CD8-positive, alpha-beta memory T cell (primary cell): ENCODE measurements at regions not wholly inside any gene's neighbourhood (a gene's known extent, or its start where the extent isn't known, plus 50 kb on each side); places are given as distances from the start of the nearest gene placed in this dataset.
"Not testable (repeated sequence)": the region's sequence is repeated elsewhere in the genome, so short reads cannot be mapped to it uniquely, and the experiment has no call there.

ENCODE experiments used
- CTCF ChIA-PET: fragments of 350-600 bp; sonication (Branson Sonifier 250); formaldehyde crosslinking; loops from one replicate; lab custom pipeline; 2021; ENCODE audit warnings: antibody characterized with exemption; lab: Charles Lee
- POLR2A ChIA-PET: fragments of 350-600 bp; sonication (Branson Sonifier 250); formaldehyde crosslinking; loops from one replicate; lab custom pipeline; 2021; ENCODE audit warnings: antibody characterized with exemption; lab: Charles Lee
- DNase-seq, 5 donors: peaks; one replicate each; pipeline versions ENCODE4 v3.0.0 to v3.0.0-alpha.2; 2020 to 2022; ENCODE audit warnings: mixed read lengths in 1 of 5
- H3K27ac ChIP-seq: one replicate; pipeline ENCODE4 v1.7.0; 2013; ENCODE audit warnings: low read depth, mild to moderate bottlenecking, low read length, moderate library complexity
- H3K27me3 ChIP-seq: 2 replicates; pipeline ENCODE4 v1.7.0; 2013; ENCODE audit warnings: low read length, mild to moderate bottlenecking; ENCODE audit not compliant: insufficient read depth, poor library complexity, severe bottlenecking
- H3K36me3 ChIP-seq: 2 replicates; pipeline ENCODE4 v1.7.0; 2013; ENCODE audit warnings: mild to moderate bottlenecking, low read length, moderate library complexity; ENCODE audit not compliant: insufficient read depth
- H3K4me1 ChIP-seq: 2 replicates; pipeline ENCODE4 v1.7.0; 2013; ENCODE audit warnings: mild to moderate bottlenecking, low read length, moderate library complexity; ENCODE audit not compliant: insufficient read depth
- H3K4me3 ChIP-seq: 2 replicates; pipeline ENCODE4 v1.7.0; 2013; ENCODE audit warnings: mild to moderate bottlenecking, low read length
- H3K9me3 ChIP-seq: 2 replicates; pipeline ENCODE4 v1.7.0; 2013; ENCODE audit warnings: mild to moderate bottlenecking, low read length
- H3K27ac Mint-ChIP-seq, 8 donors: one replicate each; pipeline ENCODE4 v1.8.0; 2020 to 2021; ENCODE audit warnings: mixed read lengths in 8 of 8, mild to moderate bottlenecking in 6 of 8, inconsistent platforms in 3 of 8, moderate library complexity in 3 of 8
- H3K27me3 Mint-ChIP-seq, 2 donors: one replicate each; pipeline ENCODE4 v1.8.0; 2020 to 2021; ENCODE audit warnings: mixed read lengths in 2 of 2, mild to moderate bottlenecking in 1 of 2, moderate library complexity in 1 of 2
- H3K36me3 Mint-ChIP-seq, 3 donors: one replicate each; pipeline ENCODE4 v1.8.0; 2020 to 2021; ENCODE audit warnings: mixed read lengths in 3 of 3, inconsistent platforms in 1 of 3, mild to moderate bottlenecking in 1 of 3
- H3K4me1 Mint-ChIP-seq, 3 donors: one replicate each; pipeline ENCODE4 v1.8.0; 2020 to 2021; ENCODE audit warnings: mixed read lengths in 3 of 3, inconsistent platforms in 1 of 3, mild to moderate bottlenecking in 1 of 3
- H3K4me3 Mint-ChIP-seq, 7 donors: one replicate each; pipeline ENCODE4 v1.8.0; 2020 to 2021; ENCODE audit warnings: mixed read lengths in 7 of 7, mild to moderate bottlenecking in 6 of 7, moderate library complexity in 4 of 7, inconsistent platforms in 2 of 7
- H3K9me3 Mint-ChIP-seq, 5 donors: one replicate each; pipeline ENCODE4 v1.8.0; 2020 to 2022; ENCODE audit warnings: mixed read lengths in 5 of 5, mild to moderate bottlenecking in 3 of 5, moderate library complexity in 2 of 5, inconsistent platforms in 1 of 5

DNA sequence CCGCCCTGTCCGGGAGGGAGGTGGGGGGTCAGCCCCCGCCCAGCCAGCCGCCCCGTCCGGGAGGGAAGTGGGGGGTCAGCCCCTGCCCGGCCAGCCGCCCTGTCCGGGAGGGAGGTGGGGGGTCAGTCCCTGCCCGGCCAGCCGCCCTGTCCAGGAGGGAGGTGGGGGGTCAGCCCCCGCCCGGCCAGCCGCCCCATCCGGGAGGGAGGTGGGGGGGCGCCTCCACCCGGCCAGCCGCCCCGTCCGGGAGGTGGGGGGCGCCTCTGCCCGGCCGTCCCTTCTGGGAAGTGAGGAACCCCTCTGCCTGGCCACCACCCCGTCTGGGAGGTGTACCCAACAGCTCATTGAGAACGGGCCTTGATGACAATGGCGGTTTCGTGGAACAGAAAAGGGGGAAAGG lies 823.4 kb upstream of the GBE1 start:
- H3K4me1 Mint-ChIP-seq, H3K27ac ChIP-seq, POLR2A ChIA-PET, DNase-seq, H3K27me3 Mint-ChIP-seq, H3K4me3 Mint-ChIP-seq, CTCF ChIA-PET, H3K4me1 ChIP-seq, H3K36me3 Mint-ChIP-seq, H3K4me3 ChIP-seq, H3K27ac Mint-ChIP-seq, H3K36me3 ChIP-seq, H3K27me3 ChIP-seq, H3K9me3 ChIP-seq: not testable (repeated sequence)
- H3K9me3 Mint-ChIP-seq = peaks cover 2 to 17% (median 4%) of the 10 kb centered on the region in 5 donors

GRCh38 chr3:82584415-82584814 lies 823.0 kb upstream of the GBE1 start:
- H3K4me3 ChIP-seq, H3K27me3 ChIP-seq, H3K27ac ChIP-seq, H3K27ac Mint-ChIP-seq, H3K4me1 ChIP-seq, H3K36me3 ChIP-seq, POLR2A ChIA-PET, H3K36me3 Mint-ChIP-seq, H3K27me3 Mint-ChIP-seq, H3K4me3 Mint-ChIP-seq, H3K9me3 ChIP-seq, CTCF ChIA-PET, H3K4me1 Mint-ChIP-seq, DNase-seq: not testable (repeated sequence)
- H3K9me3 Mint-ChIP-seq = peaks cover 2 to 13% (median 4%) of the 10 kb centered on the region in 5 donors

- Mint-ChIP-seq H3K27ac (no peak overlapping the region), H3K4me3 (no peak overlapping the region), H3K27me3 (no peaks in the 10 kb centered on the region), H3K36me3 (no peaks in the 10 kb centered on the region), H3K9me3 (peaks cover 0 to 6% (median 4%) of the 10 kb centered on the region in 5 donors), H3K4me1 (no peaks in the 10 kb centered on the region)
- ChIA-PET CTCF (no interaction called here), POLR2A (no interaction called here)
- H3K27me3 ChIP-seq = no peaks in the 10 kb centered on the region
- no peak for DNase-seq
- H3K4me3 ChIP-seq = no peak overlapping the region
- H3K9me3 ChIP-seq = no peaks in the 10 kb centered on the region
- H3K27ac ChIP-seq = no peak overlapping the region
- H3K4me1 ChIP-seq = no peaks in the 10 kb centered on the region
- no peaks in the 10 kb centered on the region for H3K36me3 ChIP-seq
These were observed 819.9 kb upstream of the GBE1 start for GRCh38 chr3:82581350-82581749.

DNA sequence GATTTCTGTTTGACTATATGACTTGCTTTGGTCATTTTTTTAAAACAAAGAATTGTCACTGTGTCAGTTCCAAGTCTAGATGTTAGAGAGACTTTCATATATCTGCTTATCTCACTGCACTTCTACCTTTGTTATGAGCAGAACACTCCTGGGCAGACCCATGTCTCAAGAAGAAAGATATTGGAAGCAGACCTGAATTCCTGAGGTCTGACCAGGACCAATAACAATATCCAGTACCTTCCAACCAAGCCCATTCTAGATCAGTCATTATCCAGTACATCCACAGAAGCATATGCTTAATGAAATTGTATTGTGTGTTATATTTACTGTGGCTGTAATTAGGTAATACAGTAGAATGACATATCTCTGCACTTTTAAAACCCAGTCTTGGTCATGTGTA lies 811.3 kb upstream of the GBE1 start:
- H3K9me3 ChIP-seq = no peaks in the 10 kb centered on the region
- no peaks in the 10 kb centered on the region for H3K4me1 ChIP-seq
- H3K4me1 Mint-ChIP-seq = no peaks in the 10 kb centered on the region
- no peak overlapping the region for H3K27ac Mint-ChIP-seq
- H3K9me3 Mint-ChIP-seq = peaks cover 0 to 9% (median 5%) of the 10 kb centered on the region in 5 donors
- H3K27me3 Mint-ChIP-seq = no peaks in the 10 kb centered on the region
- DNase-seq = no peak
- H3K4me3 Mint-ChIP-seq = no peak overlapping the region
- H3K27me3 ChIP-seq = no peaks in the 10 kb centered on the region
- H3K36me3 ChIP-seq = no peaks in the 10 kb centered on the region
- CTCF ChIA-PET = no interaction called here
- H3K4me3 ChIP-seq = no peak overlapping the region
- POLR2A ChIA-PET = no interaction called here
- no peaks in the 10 kb centered on the region for H3K36me3 Mint-ChIP-seq
- H3K27ac ChIP-seq = no peak overlapping the region

GRCh38 chr3:82568776-82569338 lies 807.4 kb upstream of the GBE1 start:
- H3K9me3 ChIP-seq = no peaks in the 10 kb centered on the region
- no peak overlapping the region for H3K4me3 ChIP-seq
- CTCF ChIA-PET = no interaction called here
- no peaks in the 10 kb centered on the region for H3K4me1 ChIP-seq
- no peaks in the 10 kb centered on the region for H3K36me3 ChIP-seq
- no peak overlapping the region for H3K27ac Mint-ChIP-seq
- H3K27me3 ChIP-seq = no peaks in the 10 kb centered on the region
- H3K9me3 Mint-ChIP-seq = peaks cover 0 to 16% (median 6%) of the 10 kb centered on the region in 5 donors
- no peaks in the 10 kb centered on the region for H3K4me1 Mint-ChIP-seq
- POLR2A ChIA-PET = no interaction called here
- no peak overlapping the region for H3K27ac ChIP-seq
- H3K4me3 Mint-ChIP-seq = no peak overlapping the region
- no peak for DNase-seq
- no peaks in the 10 kb centered on the region for H3K27me3 Mint-ChIP-seq
- H3K36me3 Mint-ChIP-seq = no peaks in the 10 kb centered on the region

- H3K4me1 Mint-ChIP-seq = no peaks in the 10 kb centered on the region
- H3K4me1 ChIP-seq = no peaks in the 10 kb centered on the region
- no peak for DNase-seq
- no peak overlapping the region for H3K4me3 Mint-ChIP-seq
- peaks cover 5 to 25% (median 6%) of the 10 kb centered on the region in 5 donors for H3K9me3 Mint-ChIP-seq
- H3K36me3 ChIP-seq = no peaks in the 10 kb centered on the region
- no peak overlapping the region for H3K27ac ChIP-seq
- ChIA-PET POLR2A (no interaction called here), CTCF (no interaction called here)
- H3K27me3 Mint-ChIP-seq = no peaks in the 10 kb centered on the region
- H3K4me3 ChIP-seq = no peak overlapping the region
- no peak overlapping the region for H3K27ac Mint-ChIP-seq
- H3K36me3 Mint-ChIP-seq = no peaks in the 10 kb centered on the region
- H3K9me3 ChIP-seq = no peaks in the 10 kb centered on the region
- no peaks in the 10 kb centered on the region for H3K27me3 ChIP-seq
These were observed 805.7 kb upstream of the GBE1 start for GRCh38 chr3:82567029-82567600.

- H3K27ac ChIP-seq = no peak overlapping the region
- no peak overlapping the region for H3K27ac Mint-ChIP-seq
- ChIA-PET CTCF (no interaction called here), POLR2A (no interaction called here)
- H3K36me3 ChIP-seq = no peaks in the 10 kb centered on the region
- DNase-seq = no peak
- no peaks in the 10 kb centered on the region for H3K4me1 ChIP-seq
- H3K9me3 ChIP-seq = no peaks in the 10 kb centered on the region
- H3K27me3 ChIP-seq = no peaks in the 10 kb centered on the region
- H3K36me3 Mint-ChIP-seq = no peaks in the 10 kb centered on the region
- no peak overlapping the region for H3K4me3 ChIP-seq
- H3K4me1 Mint-ChIP-seq = no peaks in the 10 kb centered on the region
- peaks cover 2 to 25% (median 3%) of the 10 kb centered on the region in 5 donors for H3K9me3 Mint-ChIP-seq
- no peak overlapping the region for H3K4me3 Mint-ChIP-seq
- no peaks in the 10 kb centered on the region for H3K27me3 Mint-ChIP-seq
These were observed 801.5 kb upstream of the GBE1 start for GRCh38 chr3:82562896-82563295.

DNA sequence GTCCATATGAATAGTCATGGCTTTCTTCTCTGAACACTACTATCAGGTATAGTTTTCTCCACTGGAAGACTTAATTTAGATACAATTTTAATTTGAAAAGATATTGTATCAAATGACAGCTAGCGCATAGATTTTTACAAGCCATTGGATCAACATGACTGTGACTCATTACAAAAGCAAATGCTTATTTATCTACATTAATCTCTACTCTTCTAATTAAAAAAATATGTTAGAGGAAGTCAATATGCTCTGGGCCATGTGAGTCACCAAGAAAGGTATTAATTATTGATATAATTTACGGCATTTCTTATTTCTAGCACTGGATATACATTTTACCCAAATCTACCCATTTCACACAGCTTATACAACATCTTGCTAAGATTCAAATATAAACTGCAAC lies 800.3 kb upstream of the GBE1 start:
- ChIA-PET POLR2A (no interaction called here), CTCF (no interaction called here)
- no peaks in the 10 kb centered on the region for H3K36me3 Mint-ChIP-seq
- H3K9me3 Mint-ChIP-seq = peaks cover 2 to 25% (median 3%) of the 10 kb centered on the region in 5 donors
- H3K36me3 ChIP-seq = no peaks in the 10 kb centered on the region
- H3K27me3 Mint-ChIP-seq = no peaks in the 10 kb centered on the region
- no peak overlapping the region for H3K4me3 Mint-ChIP-seq
- H3K4me1 Mint-ChIP-seq = no peaks in the 10 kb centered on the region
- no peak overlapping the region for H3K4me3 ChIP-seq
- no peak for DNase-seq
- H3K27ac Mint-ChIP-seq = no peak overlapping the region
- H3K4me1 ChIP-seq = no peaks in the 10 kb centered on the region
- no peak overlapping the region for H3K27ac ChIP-seq
- no peaks in the 10 kb centered on the region for H3K9me3 ChIP-seq
- no peaks in the 10 kb centered on the region for H3K27me3 ChIP-seq
